ENCODE measurements at regions not wholly inside any gene's neighbourhood (a gene's known extent, or its start where the extent isn't known, plus 50 kb on each side); places are given as distances from the start of the nearest gene placed in this dataset.
A peak's percentile ranks its signal among the peaks of the same experiment; 100 is the strongest.

DNA sequence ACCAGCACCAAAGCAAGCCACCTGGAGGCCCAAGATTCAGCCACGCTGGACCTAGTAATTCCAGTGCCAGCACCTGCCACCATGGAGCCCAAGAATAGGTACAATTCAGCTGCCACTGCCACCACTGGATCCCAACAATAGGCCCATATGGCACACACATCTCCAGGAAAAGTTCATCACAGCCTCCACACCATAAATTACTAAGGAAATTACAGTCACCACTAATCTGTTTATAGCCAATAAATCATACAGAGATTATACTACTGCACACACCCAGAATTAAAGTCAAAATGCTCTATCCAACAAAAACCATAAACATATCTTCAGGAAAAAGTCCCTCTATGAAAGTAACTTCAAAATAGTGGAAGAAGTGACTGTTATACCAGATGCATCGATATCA lies 242.8 kb downstream of the SPATA31D1 start:
- ATAC-seq: no peak

GRCh38 chr9:82234160-82234943 lies 245.8 kb downstream of the SPATA31D1 start:
- no peak for ATAC-seq

- ATAC-seq: no peak
Observed at GRCh38 chr9:82242285-82242963, 253.9 kb downstream of the SPATA31D1 start.

DNA sequence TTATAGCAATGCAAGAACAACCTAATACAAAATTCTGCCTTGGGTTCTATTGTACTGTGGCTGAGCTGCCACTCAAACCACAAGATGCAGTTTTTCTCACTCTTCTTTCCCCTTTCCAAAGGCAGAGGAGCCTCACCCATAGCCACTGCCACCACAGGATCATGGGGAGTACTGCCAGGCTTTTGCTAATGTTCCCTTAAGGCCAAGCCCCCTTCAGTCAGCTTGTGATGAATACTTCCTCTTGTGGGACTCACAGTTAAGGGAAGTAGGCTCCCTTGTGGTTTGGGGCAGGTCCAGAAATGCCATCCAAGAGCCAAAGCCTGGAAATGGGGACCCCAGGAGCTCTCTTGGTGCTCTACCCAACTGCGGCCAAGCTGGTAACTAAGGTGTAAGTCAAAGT lies 258.7 kb downstream of the SPATA31D1 start:
- ATAC-seq: no peak

DNA sequence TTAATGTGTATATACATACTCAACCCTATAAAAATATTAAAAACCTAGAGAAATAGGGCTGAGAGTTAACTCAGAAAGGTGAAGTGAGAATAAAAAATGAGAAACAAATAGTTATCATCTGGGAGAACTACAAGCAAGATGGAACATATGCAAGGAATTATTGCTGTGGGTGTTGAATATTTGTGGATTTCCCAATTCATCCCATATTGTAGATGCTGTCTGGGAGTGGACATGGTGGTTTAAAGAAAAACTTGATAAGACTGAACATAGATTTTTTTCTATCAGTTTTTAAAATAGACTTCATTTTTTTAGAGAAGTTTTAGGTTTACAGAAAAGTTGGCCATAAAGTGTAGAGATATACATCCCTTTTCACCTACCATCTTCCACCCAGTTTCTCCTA lies 263.5 kb downstream of the SPATA31D1 start:
- no peak for ATAC-seq

DNA sequence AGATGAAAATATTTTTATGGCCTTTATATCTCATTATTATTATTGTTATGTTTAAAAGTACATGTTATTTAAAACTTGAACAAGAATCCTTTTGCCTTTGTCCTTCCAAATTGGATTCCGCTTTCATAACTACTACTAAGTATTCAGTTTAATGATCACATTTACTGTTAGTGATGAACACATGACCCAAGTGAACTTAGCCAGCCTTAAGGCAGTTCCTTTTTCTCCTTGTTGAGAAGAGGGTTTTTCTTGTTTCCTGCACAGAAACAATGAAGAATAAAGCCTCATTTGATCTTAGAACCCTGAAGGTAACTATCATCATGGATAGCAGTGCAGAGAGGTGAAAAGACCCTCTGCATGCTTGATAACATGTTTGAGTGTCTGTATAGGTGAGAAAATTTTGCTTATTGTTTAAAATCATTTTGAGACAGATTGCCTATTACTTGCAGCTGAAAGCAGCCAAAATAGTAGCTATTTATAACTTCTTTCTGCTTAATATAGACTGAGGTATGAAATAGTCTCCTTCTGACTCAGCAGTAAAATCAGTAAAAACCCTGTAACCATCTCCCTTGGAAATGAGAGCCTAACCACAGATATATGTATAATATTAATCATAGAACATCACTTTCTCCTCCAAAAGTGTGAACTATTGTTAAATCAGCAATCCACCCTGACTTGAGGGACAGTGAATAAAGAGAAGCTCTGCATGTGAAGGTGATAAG lies 266.2 kb downstream of the SPATA31D1 start:
- no peak for ATAC-seq

DNA sequence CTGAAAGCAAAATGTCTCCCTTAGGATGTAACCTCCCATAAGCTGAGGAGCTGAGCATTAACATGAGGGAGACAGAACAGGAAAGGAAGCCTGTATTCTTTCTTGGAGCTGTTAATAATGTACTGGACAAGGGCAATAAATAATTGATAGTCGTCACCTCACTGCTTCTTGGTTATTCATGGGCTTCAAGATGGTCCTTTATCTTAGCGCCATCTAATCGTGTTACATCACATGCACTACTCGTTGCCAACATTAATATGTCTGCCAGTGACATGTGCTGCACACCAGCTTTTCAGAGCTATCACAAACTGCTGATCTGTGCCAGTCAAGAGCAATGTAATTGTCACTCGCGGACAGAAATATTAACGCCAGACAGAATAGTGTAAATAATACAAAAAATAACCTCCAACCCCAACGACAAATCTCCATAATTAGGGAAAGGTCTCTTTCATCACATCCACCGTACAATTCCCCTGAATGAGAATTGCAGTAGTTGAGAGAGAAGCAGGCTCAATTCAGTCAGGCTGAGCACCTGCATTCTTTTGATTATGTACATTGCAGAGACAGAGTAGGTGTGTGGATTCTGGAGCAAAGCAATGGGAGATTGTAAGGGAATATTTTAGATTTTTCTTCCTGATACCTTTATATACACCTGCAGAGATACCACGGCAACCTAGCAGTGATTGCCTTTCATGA lies 267.1 kb downstream of the SPATA31D1 start:
- no peak for ATAC-seq

GRCh38 chr9:82260691-82261090 lies 272.1 kb downstream of the SPATA31D1 start:
- ATAC-seq: no peak

DNA sequence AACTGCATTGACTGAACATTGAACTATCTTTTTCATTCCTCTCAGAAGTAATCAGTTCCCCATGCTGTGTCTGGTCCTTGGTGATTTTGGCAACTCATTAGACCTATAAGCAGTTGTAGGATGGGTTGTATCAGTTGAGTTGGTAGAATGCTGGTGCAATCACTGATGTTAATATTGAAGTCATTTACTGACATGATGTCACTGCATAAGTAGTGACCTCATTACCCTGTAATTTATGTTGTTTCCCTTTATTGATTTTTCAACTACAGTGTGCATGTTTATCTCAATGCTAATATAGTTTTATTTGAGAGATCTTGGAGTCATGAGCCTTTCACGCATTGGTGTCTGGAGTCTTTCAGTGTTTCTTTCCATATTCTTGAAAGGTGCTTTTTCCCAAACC lies 275.0 kb downstream of the SPATA31D1 start:
- no peak for ATAC-seq

DNA sequence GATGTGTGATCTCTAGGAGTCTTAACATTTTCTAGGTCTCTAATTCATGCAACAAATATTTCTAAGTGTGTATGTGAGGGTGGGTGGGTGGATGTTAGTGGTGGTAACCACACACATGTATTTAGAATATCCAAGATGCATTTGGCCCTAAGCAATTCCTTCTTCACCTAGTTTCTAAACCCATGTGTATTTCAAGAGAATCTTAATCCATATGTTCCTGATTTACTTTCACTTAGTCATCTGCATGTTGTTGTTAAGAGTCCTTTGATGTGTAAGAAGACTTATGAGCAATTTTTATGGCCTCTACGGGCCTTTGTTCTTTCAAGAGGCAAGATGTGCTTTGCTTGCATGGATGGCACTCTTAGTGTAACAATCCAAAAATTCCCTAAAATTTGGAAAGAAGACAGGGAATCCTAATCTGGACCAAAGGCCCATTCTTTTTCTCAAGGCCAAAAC lies 282.6 kb downstream of the SPATA31D1 start:
- ATAC-seq: no peak

DNA sequence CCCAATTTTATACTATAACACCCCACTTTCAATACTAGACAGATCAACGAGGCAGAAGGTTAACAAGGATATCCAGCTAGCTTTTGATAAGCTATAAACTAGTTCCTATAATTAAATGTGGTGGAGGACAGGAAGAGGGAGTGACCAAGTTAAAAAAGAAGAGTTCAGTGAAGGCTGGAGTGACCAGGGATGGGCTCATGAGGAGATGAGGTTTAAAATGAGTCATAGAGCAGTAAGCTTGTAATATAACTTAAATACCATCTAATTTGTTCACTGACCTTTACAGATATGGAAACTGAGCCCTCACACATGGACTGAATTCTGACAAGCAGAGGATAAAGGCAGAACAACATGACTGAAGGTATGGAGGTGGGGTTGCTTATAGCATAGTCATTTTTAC lies 284.5 kb downstream of the SPATA31D1 start:
- ATAC-seq: no peak

DNA sequence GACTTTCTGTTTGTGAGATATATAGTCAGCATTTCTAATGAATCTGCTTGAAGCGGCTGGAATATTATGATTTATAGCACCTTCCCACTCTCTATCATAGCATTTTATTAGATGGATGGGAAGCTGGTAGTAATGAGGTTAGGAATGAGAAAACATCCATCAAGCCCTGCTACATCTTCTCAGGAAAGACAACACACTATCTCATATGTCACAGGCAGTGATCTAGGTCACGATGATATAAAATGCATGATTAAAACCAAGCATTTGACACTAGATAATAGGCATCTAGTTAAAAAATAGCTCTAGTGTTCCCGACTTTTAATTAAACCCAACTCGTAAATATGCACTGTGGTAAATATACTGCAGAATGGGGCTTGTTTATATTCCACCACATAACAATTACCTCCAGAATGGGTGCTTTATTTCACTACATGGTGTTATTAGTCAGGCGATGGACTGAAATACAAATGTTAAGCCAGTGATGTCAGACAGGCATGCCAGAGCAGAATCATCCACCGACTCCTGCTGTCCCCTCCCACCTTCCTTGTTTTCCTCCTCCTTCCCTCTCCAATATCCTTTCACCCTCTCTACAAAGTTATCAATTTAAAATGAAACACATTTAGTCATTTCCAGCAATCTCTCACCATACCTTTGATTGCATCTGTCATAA lies 286.8 kb downstream of the SPATA31D1 start:
- no peak for ATAC-seq

- no peak for ATAC-seq
Observed at GRCh38 chr9:82281066-82281465, 292.5 kb downstream of the SPATA31D1 start.

DNA sequence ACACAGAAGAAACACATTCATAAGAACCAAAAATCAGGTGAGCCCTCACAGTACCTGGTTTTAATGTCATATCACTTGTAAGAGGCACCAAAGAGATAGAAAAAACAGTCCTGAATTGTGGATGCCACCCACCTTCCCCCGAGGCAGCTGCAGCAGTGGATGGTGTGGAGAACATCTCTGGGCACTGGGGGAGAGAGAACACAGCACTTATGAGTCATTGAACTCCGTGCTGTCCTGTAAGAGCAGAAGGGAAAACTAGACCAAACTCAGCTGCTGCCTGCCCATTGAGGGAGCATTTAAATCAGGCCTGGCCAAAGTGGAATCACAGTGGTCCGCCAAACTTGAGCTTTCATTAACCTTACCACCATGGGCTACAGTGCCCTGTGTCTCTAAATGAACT lies 296.2 kb downstream of the SPATA31D1 start:
- no peak for ATAC-seq

- no peak for ATAC-seq
Observed at GRCh38 chr9:82295181-82295580, 306.6 kb downstream of the SPATA31D1 start.

DNA sequence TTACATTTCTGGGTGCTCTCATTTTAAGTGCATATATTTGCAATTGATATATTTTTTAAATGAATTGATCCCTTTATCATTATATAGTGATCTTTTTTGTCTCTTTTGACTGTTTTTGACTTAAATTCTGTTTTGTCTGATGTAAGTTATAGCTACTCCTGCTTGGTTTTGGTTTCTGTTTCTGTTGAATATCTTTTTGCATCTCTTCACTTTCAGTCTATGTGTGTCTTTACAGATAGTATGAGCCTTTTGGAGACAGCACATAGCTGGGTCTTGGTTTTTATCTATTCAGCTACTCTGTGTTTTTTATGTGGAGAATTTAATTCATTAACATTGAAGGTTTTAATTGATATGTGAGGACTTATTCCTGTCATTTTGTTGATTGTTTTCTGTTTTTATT lies 311.3 kb downstream of the SPATA31D1 start:
- ATAC-seq: no peak

GRCh38 chr9:82302968-82303655 lies 314.5 kb downstream of the SPATA31D1 start:
- ATAC-seq: peak; percentile 64

- no peak for ATAC-seq
Observed at GRCh38 chr9:82308836-82309235, 320.3 kb downstream of the SPATA31D1 start.

DNA sequence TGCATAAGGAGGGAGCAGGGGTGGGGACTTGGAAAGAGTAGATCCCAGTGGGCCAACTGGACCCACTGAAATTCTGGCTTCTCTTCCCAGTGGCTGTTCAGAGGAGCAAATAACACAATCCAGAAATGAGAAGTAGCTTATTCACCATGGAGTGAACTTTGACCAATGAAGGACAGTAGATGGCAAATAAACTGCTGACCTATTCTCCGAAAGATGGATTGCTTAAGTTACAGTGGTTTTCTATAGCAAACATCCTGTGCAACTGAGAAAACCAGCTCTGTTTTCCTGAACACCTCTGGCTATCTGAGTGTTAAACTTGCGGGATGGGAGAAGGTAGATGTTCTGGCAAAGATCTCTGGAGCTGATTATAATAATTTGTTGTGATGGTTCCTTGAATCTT lies 325.1 kb downstream of the SPATA31D1 start:
- no peak for ATAC-seq

DNA sequence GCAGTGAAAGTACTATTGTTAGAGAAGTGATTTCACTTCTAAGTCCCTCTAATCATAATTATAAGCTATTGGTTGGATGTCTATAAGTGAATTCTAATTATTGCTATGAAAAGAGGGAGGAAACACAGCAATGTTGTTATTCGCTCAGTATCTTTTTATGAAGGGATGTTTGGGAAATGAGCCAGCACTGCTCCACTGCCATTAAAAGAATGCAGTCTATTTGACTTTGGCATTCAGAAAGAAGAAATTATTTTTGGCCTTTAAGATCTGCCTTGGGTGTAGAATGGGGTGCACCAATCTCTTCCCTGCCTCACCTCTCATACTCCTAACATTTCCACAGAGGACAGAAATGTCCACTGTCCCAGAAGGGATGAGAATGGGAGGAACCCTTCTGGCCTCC lies 332.0 kb downstream of the SPATA31D1 start:
- ATAC-seq: no peak

GRCh38 chr9:82325907-82326306 lies 337.3 kb downstream of the SPATA31D1 start:
- ATAC-seq: no peak

DNA sequence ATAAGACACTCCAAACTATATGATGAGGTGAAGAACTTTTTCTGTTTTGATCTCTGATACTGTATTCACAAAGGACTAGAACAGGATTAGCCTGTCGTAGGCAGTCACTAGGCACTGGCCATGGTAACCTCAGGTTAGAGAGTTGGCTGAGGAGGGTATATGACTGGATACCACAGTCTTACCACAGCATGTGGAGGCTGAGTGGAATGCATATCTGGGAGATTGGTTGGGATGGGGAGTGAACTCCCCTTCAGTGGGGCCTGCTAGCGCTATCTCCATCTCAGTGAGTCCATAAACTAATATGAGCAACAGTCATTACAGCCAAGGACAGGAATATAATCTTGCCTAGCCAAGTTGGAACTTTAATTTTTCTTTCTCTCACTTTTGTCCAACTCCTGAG lies 339.1 kb downstream of the SPATA31D1 start:
- ATAC-seq: no peak
